Aorta (tissue), 5 donors: ENCODE measurements at regions not wholly inside any gene's neighbourhood (a gene's known extent, or its start where the extent isn't known, plus 50 kb on each side); places are given as distances from the start of the nearest gene placed in this dataset.

ENCODE experiments used
- ATAC-seq: fragments of 200-7000 bp; cut with Tn5 transposase; one replicate; pipeline ENCODE4 v1.9.1; 2022; ENCODE audit warnings: moderate library complexity; ENCODE audit not compliant: low FRiP score
- DNase-seq, 2 donors: peaks; one replicate each; pipeline ENCODE4 v3.0.0-alpha.2; 2020
- H3K27ac ChIP-seq, 2 donors: one replicate each; pipeline ENCODE4 v1.5.1; 2013; ENCODE audit warnings: low read length in 2 of 2, mild to moderate bottlenecking in 2 of 2, moderate library complexity in 2 of 2, control low read depth in 1 of 2, inconsistent platforms in 1 of 2, low read depth in 1 of 2
- H3K27me3 ChIP-seq, 2 donors: one replicate each; pipeline ENCODE4 v1.6.1; 2013; ENCODE audit warnings: control low read depth in 1 of 2, low read length in 1 of 2, mild to moderate bottlenecking in 1 of 2, moderate library complexity in 1 of 2; ENCODE audit not compliant: insufficient read depth in 2 of 2, control insufficient read depth in 1 of 2
- H3K36me3 ChIP-seq, 2 donors: one replicate each; pipeline ENCODE4 v1.6.1; 2013; ENCODE audit warnings: control low read depth in 1 of 2, low read length in 1 of 2, mild to moderate bottlenecking in 1 of 2; ENCODE audit not compliant: insufficient read depth in 2 of 2, control insufficient read depth in 1 of 2
- H3K4me1 ChIP-seq, 2 donors: one replicate each; pipeline ENCODE4 v1.6.1; 2013; ENCODE audit warnings: low read length in 2 of 2, control low read depth in 1 of 2, mild to moderate bottlenecking in 1 of 2, moderate library complexity in 1 of 2; ENCODE audit not compliant: insufficient read depth in 2 of 2, control insufficient read depth in 1 of 2
- H3K4me3 ChIP-seq, 2 donors: one replicate each; pipeline ENCODE4 v1.5.1; 2013; ENCODE audit warnings: low read length in 2 of 2, control low read depth in 1 of 2, mild to moderate bottlenecking in 1 of 2
- H3K9me3 ChIP-seq: one replicate; pipeline ENCODE4 v1.6.1; 2013; ENCODE audit warnings: mild to moderate bottlenecking, low read length; ENCODE audit not compliant: control insufficient read depth
- WGBS, 2 donors: extraction: QIAGEN DNeasy Blood & Tissue Kit; methylation state at CpG; one replicate each; pipeline ENCODE4 v1.1.7; 2013; 5-methylcytosine and 5-hydroxymethylcytosine counted together
- intact Hi-C, 2 donors: fragments of 100-400 bp; cut with DNase I; formaldehyde crosslinking; loops; one replicate each; pipeline versions ENCODE4 v1.14.2 to v1.15.0; 2022
- donor health status: healthy with polysubstance abuse.
- donor health status: Bipolar disorder and iron deficiency.
- donor health status: DM: no; HTN: no; CAD: no.
- donor health status: DM: no; HTN: no; CAD: no.
- donor health status: DM: yes; HTN: yes; CAD: no.

- WGBS, 2 donors = 80 to 81% methylated on average over 2 of the region's 2 CpGs
- Histone ChIP-seq H3K27ac (no peak overlapping the region), H3K36me3 (no peaks in the 10 kb centered on the region), H3K4me1 (no peaks in the 10 kb centered on the region), H3K27me3 (no peaks in the 10 kb centered on the region), H3K9me3 (no peaks in the 10 kb centered on the region), H3K4me3 (no peak overlapping the region)
- intact Hi-C loops = no loop called here
- no peak for ATAC-seq
- DNase-seq = no peak
Observed at GRCh38 chr4:57280481-57280880, 170.3 kb upstream of the IGFBP7 start.

- Histone ChIP-seq H3K36me3 (no peaks in the 10 kb centered on the region), H3K27ac (no peak overlapping the region), H3K9me3 (no peaks in the 10 kb centered on the region), H3K27me3 (no peaks in the 10 kb centered on the region), H3K4me3 (no peak overlapping the region), H3K4me1 (no peaks in the 10 kb centered on the region)
- ATAC-seq (no peak), DNase-seq (no peak)
- intact Hi-C loops = no loop called here
- WGBS, 2 donors = 58 to 59% methylated on average over 6 of the region's 6 CpGs
Observed at GRCh38 chr4:57278780-57279179, 168.6 kb upstream of the IGFBP7 start.

- Histone ChIP-seq H3K27me3 (no peaks in the 10 kb centered on the region), H3K4me3 (no peak overlapping the region), H3K27ac (no peak overlapping the region), H3K36me3 (no peaks in the 10 kb centered on the region), H3K4me1 (no peaks in the 10 kb centered on the region), H3K9me3 (no peaks in the 10 kb centered on the region)
- intact Hi-C loops = no loop called here
- 92 to 96% methylated on average over 2 of the region's 2 CpGs for WGBS, 2 donors
- ATAC-seq (no peak), DNase-seq (no peak)
Observed at GRCh38 chr4:57274082-57274481, 163.9 kb upstream of the IGFBP7 start.

GRCh38 chr4:57270346-57270745 lies 160.2 kb upstream of the IGFBP7 start:
- Histone ChIP-seq H3K9me3 (no peaks in the 10 kb centered on the region), H3K4me1 (no peaks in the 10 kb centered on the region), H3K4me3 (no peak overlapping the region), H3K27me3 (no peaks in the 10 kb centered on the region), H3K36me3 (no peaks in the 10 kb centered on the region), H3K27ac (no peak overlapping the region)
- 37 to 58% methylated on average over 7 of the region's 7 CpGs for WGBS, 2 donors
- intact Hi-C loops = no loop called here
- DNase-seq (no peak), ATAC-seq (peak; percentile 36)

GRCh38 chr4:57265831-57266582 lies 155.8 kb upstream of the IGFBP7 start:
- DNase-seq = no peak
- H3K36me3 ChIP-seq = no peaks in the 10 kb centered on the region
- H3K27me3 ChIP-seq = no peaks in the 10 kb centered on the region
- no peaks in the 10 kb centered on the region for H3K4me1 ChIP-seq
- H3K27ac ChIP-seq = no peak overlapping the region
- no peaks in the 10 kb centered on the region for H3K9me3 ChIP-seq
- intact Hi-C loops = no loop called here
- no peak overlapping the region for H3K4me3 ChIP-seq
- 59 to 60% methylated on average over 6 of the region's 6 CpGs for WGBS, 2 donors
- ATAC-seq = no peak

GRCh38 chr4:57254754-57255153 lies 144.6 kb upstream of the IGFBP7 start:
- no peak for ATAC-seq

GRCh38 chr4:57249083-57249482 lies 138.9 kb upstream of the IGFBP7 start:
- intact Hi-C loops = no loop called here
- no peak for ATAC-seq
- Histone ChIP-seq H3K36me3 (no peaks in the 10 kb centered on the region), H3K27me3 (no peaks in the 10 kb centered on the region), H3K4me1 (peaks cover 1 to 5% of the 10 kb centered on the region in 2 donors), H3K9me3 (peaks cover 2% of the 10 kb centered on the region), H3K27ac (no peak overlapping the region), H3K4me3 (no peak overlapping the region)
- no peak for DNase-seq
- WGBS, 2 donors = 13 to 15% methylated on average over 1 of the region's 1 CpG

More at GRCh38 chr4:57254754-57255153, 144.6 kb upstream of the IGFBP7 start:
- peaks cover 2 to 4% of the 10 kb centered on the region in 2 donors for H3K4me1 ChIP-seq
- no peak for DNase-seq
- no peak overlapping the region for H3K4me3 ChIP-seq
- H3K9me3 ChIP-seq = peaks cover 2% of the 10 kb centered on the region
- no peak overlapping the region for H3K27ac ChIP-seq
- H3K36me3 ChIP-seq = no peaks in the 10 kb centered on the region
- intact Hi-C loops = no loop called here
- no peaks in the 10 kb centered on the region for H3K27me3 ChIP-seq

- H3K9me3 ChIP-seq = no peaks in the 10 kb centered on the region
- H3K27me3 ChIP-seq = no peaks in the 10 kb centered on the region
- H3K4me1 ChIP-seq = peaks cover 2 to 6% of the 10 kb centered on the region in 2 donors
- DNase-seq (no peak), ATAC-seq (no peak)
- intact Hi-C loops = no loop called here
- H3K36me3 ChIP-seq = no peaks in the 10 kb centered on the region
- no peak overlapping the region for H3K4me3 ChIP-seq
- WGBS, 2 donors = 55 to 60% methylated on average over 2 of the region's 2 CpGs
- H3K27ac ChIP-seq = peak overlapping the region in 1 of 2 donors; percentile 67
Observed at GRCh38 chr4:57243076-57243475, 132.9 kb upstream of the IGFBP7 start.

GRCh38 chr4:57234252-57234775 lies 124.1 kb upstream of the IGFBP7 start:
- WGBS, 2 donors = 79 to 85% methylated on average over 12 of the region's 12 CpGs
- no peak overlapping the region for H3K27ac ChIP-seq
- H3K9me3 ChIP-seq = no peaks in the 10 kb centered on the region
- H3K36me3 ChIP-seq = no peaks in the 10 kb centered on the region
- H3K27me3 ChIP-seq = no peaks in the 10 kb centered on the region
- no peaks in the 10 kb centered on the region for H3K4me1 ChIP-seq
- DNase-seq (no peak), ATAC-seq (no peak)
- intact Hi-C loops = no loop called here
- H3K4me3 ChIP-seq = no peak overlapping the region
